GM12878 (cell line): ENCODE measurements at regions not wholly inside any gene's neighbourhood (a gene's known extent, or its start where the extent isn't known, plus 50 kb on each side); places are given as distances from the start of the nearest gene placed in this dataset.

Source experiments
- ATAC-seq: fragments of 200-7000 bp; cut with Tn5 transposase; 3 replicates; pipeline ENCODE4 v1.9.1; 2020; ENCODE audit warnings: mild to moderate bottlenecking, moderate library complexity
- BruUV-seq: library from RNA; stranded (reverse); fragments of 400-500 nt; replicated peaks from 2 replicates; lab custom pipeline; 2021; lab: Mats Ljungman, UMichigan
- CTCF ChIA-PET: fragments of 300-600 bp; sonication (Branson Sonifier 250); formaldehyde crosslinking; extraction: SDS; loops from one replicate; lab custom pipeline; 2021; ENCODE audit warnings: inconsistent platforms; lab: Yijun Ruan, JAX
- POLR2A ChIA-PET: fragments of 350-600 bp; formaldehyde crosslinking; extraction: SDS; loops from one replicate; lab custom pipeline; 2021; ENCODE audit warnings: inconsistent platforms; lab: Charles Lee
- RAD21 ChIA-PET: fragments of 300-600 bp; sonication (Branson Sonifier 250); formaldehyde crosslinking; loops from one replicate; lab custom pipeline; 2023; ENCODE audit warnings: antibody characterized with exemption; ENCODE audit not compliant: unreplicated experiment; lab: Charles Lee
- SMC1A ChIA-PET: fragments of 300-600 bp; sonication (Branson Sonifier 250); formaldehyde crosslinking; loops from one replicate; lab custom pipeline; 2023; ENCODE audit not compliant: unreplicated experiment, uncharacterized antibody; lab: Charles Lee
- DNase-seq: peaks from one replicate; pipeline ENCODE4 v3.0.0-alpha.2; 2011; ENCODE audit warnings: low read depth, low spot score
- FAIRE-seq: peaks from 3 replicates; lab custom pipeline; 2011; peaks lifted over from hg19 to GRCh38; lab: Jason Lieb, UNC
- H2AFZ ChIP-seq: 2 replicates; pipeline ENCODE4 v1.6.0; 2011; ENCODE audit warnings: low read depth, low read length, control low read depth; ENCODE audit not compliant: control insufficient read depth
- H3K27ac ChIP-seq: 2 replicates; pipeline ENCODE4 v1.5.1; 2011; ENCODE audit warnings: control low read depth; ENCODE audit not compliant: control insufficient read depth, insufficient read depth
- H3K27me3 ChIP-seq, 2 experiments: replicated peaks in 1 of 2; 2 replicates each; pipeline versions ENCODE4 v1.6.0 to v1.6.1; 2011; ENCODE audit warnings: low read length in 1 of 2; ENCODE audit not compliant: control insufficient read depth in 2 of 2, insufficient read depth in 2 of 2
- H3K36me3 ChIP-seq, 2 experiments: 2 replicates each; pipeline ENCODE4 v1.5.1; 2011; ENCODE audit warnings: low read length in 1 of 2; ENCODE audit not compliant: control insufficient read depth in 2 of 2, insufficient read depth in 2 of 2
- H3K4me1 ChIP-seq: 2 replicates; pipeline ENCODE4 v1.6.1; 2011; ENCODE audit warnings: mild to moderate bottlenecking, low read length, moderate library complexity, mixed read lengths; ENCODE audit not compliant: control insufficient read depth, insufficient read depth
- H3K4me2 ChIP-seq: 2 replicates; pipeline ENCODE4 v1.6.0; 2011; ENCODE audit warnings: control low read depth; ENCODE audit not compliant: control insufficient read depth, insufficient read depth
- H3K4me3 ChIP-seq: fragments of 200-600 bp; sonication (generic); 2 replicates; pipeline ENCODE4 v1.5.1; 2016
- H3K79me2 ChIP-seq: 2 replicates; pipeline ENCODE4 v1.6.0; 2011; ENCODE audit warnings: low read length; ENCODE audit not compliant: control insufficient read depth, insufficient read depth
- H3K9ac ChIP-seq: 2 replicates; pipeline ENCODE4 v1.8.0; 2011; ENCODE audit warnings: low read length, control low read depth, mixed read lengths; ENCODE audit not compliant: control insufficient read depth, insufficient read depth
- H3K9me3 ChIP-seq: replicated peaks from 3 replicates; pipeline ENCODE4 v1.5.1; 2011; ENCODE audit warnings: mild to moderate bottlenecking, low read length; ENCODE audit not compliant: control insufficient read depth, insufficient read depth
- H4K20me1 ChIP-seq: 2 replicates; pipeline ENCODE4 v1.6.0; 2011; ENCODE audit not compliant: control insufficient read depth, insufficient read depth
- ASH2L ChIP-seq: fragments of 300-600, 200-600 bp; sonication (generic); IDR thresholded peaks from 2 replicates; pipeline ENCODE4 v1.6.1; 2017; ENCODE audit warnings: low read depth, mild to moderate bottlenecking, borderline replicate concordance
- CUX1 ChIP-seq: IDR thresholded peaks from 2 replicates; pipeline ENCODE4 v1.6.1; 2012; ENCODE audit warnings: improper control_type of control experiment, low read depth, low read length; ENCODE audit not compliant: insufficient replicate concordance
- DPF2 ChIP-seq: fragments of 450-650 bp; IDR thresholded peaks from 2 replicates; pipeline ENCODE4 v1.6.1; 2017; ENCODE audit warnings: mild to moderate bottlenecking
- FOXM1 ChIP-seq: IDR thresholded peaks from 2 replicates; pipeline ENCODE4 v1.6.1; 2012; ENCODE audit warnings: low read depth, mild to moderate bottlenecking, inconsistent platforms, low read length, moderate library complexity
- GABPA ChIP-seq: IDR thresholded peaks from 2 replicates; pipeline ENCODE4 v1.6.1; 2014; ENCODE audit warnings: antibody characterized with exemption, low read depth, mild to moderate bottlenecking, inconsistent platforms
- KLF5 ChIP-seq: fragments of 450-650 bp; IDR thresholded peaks from 2 replicates; pipeline ENCODE4 v1.6.1; 2014; ENCODE audit warnings: mild to moderate bottlenecking; ENCODE audit not compliant: partially characterized antibody
- NFIC ChIP-seq: IDR thresholded peaks from 2 replicates; pipeline ENCODE4 v1.6.1; 2012; ENCODE audit warnings: low read depth, mild to moderate bottlenecking, inconsistent platforms, low read length, moderate library complexity
- NR2C2 ChIP-seq: IDR thresholded peaks from 2 replicates; pipeline ENCODE4 v1.6.1; 2011; ENCODE audit warnings: borderline replicate concordance, low read depth; ENCODE audit not compliant: control insufficient read depth, insufficient read length
- PML ChIP-seq: IDR thresholded peaks from 2 replicates; pipeline ENCODE4 v1.6.1; 2012; ENCODE audit warnings: low read length, inconsistent platforms
- RUNX3 ChIP-seq: IDR thresholded peaks from 2 replicates; pipeline ENCODE4 v1.6.1; 2012; ENCODE audit warnings: low read length, inconsistent platforms
- SMARCA5 ChIP-seq: fragments of 450-650 bp; IDR thresholded peaks from 2 replicates; pipeline ENCODE4 v1.6.1; 2017; ENCODE audit warnings: mild to moderate bottlenecking
- SUPT20H ChIP-seq: IDR thresholded peaks from 2 replicates; pipeline ENCODE4 v1.6.1; 2011; ENCODE audit warnings: low read depth, mild to moderate bottlenecking, low read length, moderate library complexity, borderline replicate concordance; ENCODE audit not compliant: control insufficient read depth
- YBX1 ChIP-seq: fragments of 450-650 bp; IDR thresholded peaks from 2 replicates; pipeline ENCODE4 v1.6.1; 2016; ENCODE audit warnings: antibody characterized with exemption
- ZNF207 ChIP-seq: fragments of 450-650 bp; IDR thresholded peaks from 2 replicates; pipeline ENCODE4 v1.6.1; 2014; ENCODE audit warnings: antibody characterized with exemption, mild to moderate bottlenecking, borderline replicate concordance
- WGBS: methylation state at CpG from one replicate; pipeline ENCODE4 v1.1.6; 2016; ENCODE audit warnings: low lambda C conversion rate; ENCODE audit not compliant: insufficient replicate concordance, insufficient coverage; ENCODE audit errors: missing lambda C conversion rate; 5-methylcytosine and 5-hydroxymethylcytosine counted together
- in situ Hi-C: fragments of 300-500 bp; cut with MboI; formaldehyde crosslinking; loops from 9 replicates; pipeline ENCODE4 v1.14.3; 2018; ENCODE audit warnings: mixed read lengths
- intact Hi-C: fragments of 100-400 bp; cut with micrococcal nuclease; formaldehyde crosslinking; loops from one replicate; pipeline ENCODE4 v1.14.2; 2022; ENCODE audit not compliant: unreplicated experiment
- TF ChIP-seq, protein P1 (sequence below): fragments of 450-650 bp; IDR thresholded peaks from 2 replicates; pipeline ENCODE4 v1.6.1; 2018; ENCODE audit warnings: mild to moderate bottlenecking, low read depth, moderate library complexity; ENCODE audit not compliant: partially characterized antibody
- TF ChIP-seq, protein P2 (sequence below): fragments of 450-650 bp; IDR thresholded peaks from 2 replicates; pipeline ENCODE4 v1.6.1; 2014; ENCODE audit warnings: mild to moderate bottlenecking

DNA sequence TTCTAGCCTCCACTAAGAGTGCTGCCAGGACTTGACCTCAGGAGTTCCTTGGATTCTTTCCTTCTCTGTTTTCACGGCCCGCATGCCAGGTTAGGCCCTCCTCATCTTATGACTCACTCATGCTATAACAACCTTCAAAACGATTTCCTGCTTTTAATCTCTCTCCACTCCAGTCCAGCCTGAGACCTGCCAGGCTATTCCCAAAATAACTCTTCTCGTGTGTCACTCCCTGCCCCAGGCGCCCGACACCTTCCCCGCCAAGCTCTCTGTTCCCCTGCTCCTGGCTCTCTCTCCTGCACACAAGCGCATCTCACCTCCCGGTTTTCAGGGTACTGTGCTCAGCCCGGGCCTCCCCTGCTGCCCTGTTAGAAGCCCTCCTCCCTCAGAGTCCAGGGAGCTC is 64.1 kb upstream of the RPS6KA2 start:
- SMC1A ChIA-PET: no interaction called here
- TF ChIP-seq PML (no peak), RUNX3 (no peak), KLF5 (no peak), FOXM1 (no peak), ZNF207 (no peak), SMARCA5 (no peak), CUX1 (no peak), NR2C2 (no peak), NFIC (no peak), YBX1 (no peak), GABPA (no peak), DPF2 (no peak), SUPT20H (no peak), ASH2L (no peak)
- TF ChIP-seq, protein P1, sequence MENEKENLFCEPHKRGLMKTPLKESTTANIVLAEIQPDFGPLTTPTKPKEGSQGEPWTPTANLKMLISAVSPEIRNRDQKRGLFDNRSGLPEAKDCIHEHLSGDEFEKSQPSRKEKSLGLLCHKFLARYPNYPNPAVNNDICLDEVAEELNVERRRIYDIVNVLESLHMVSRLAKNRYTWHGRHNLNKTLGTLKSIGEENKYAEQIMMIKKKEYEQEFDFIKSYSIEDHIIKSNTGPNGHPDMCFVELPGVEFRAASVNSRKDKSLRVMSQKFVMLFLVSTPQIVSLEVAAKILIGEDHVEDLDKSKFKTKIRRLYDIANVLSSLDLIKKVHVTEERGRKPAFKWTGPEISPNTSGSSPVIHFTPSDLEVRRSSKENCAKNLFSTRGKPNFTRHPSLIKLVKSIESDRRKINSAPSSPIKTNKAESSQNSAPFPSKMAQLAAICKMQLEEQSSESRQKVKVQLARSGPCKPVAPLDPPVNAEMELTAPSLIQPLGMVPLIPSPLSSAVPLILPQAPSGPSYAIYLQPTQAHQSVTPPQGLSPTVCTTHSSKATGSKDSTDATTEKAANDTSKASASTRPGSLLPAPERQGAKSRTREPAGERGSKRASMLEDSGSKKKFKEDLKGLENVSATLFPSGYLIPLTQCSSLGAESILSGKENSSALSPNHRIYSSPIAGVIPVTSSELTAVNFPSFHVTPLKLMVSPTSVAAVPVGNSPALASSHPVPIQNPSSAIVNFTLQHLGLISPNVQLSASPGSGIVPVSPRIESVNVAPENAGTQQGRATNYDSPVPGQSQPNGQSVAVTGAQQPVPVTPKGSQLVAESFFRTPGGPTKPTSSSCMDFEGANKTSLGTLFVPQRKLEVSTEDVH: no peak
- TF ChIP-seq, protein P2, sequence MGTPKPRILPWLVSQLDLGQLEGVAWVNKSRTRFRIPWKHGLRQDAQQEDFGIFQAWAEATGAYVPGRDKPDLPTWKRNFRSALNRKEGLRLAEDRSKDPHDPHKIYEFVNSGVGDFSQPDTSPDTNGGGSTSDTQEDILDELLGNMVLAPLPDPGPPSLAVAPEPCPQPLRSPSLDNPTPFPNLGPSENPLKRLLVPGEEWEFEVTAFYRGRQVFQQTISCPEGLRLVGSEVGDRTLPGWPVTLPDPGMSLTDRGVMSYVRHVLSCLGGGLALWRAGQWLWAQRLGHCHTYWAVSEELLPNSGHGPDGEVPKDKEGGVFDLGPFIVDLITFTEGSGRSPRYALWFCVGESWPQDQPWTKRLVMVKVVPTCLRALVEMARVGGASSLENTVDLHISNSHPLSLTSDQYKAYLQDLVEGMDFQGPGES: no peak
- DNase-seq (no peak), FAIRE-seq (no peak), ATAC-seq (no peak)
- no TSS peak for BruUV-seq
- H3K79me2 ChIP-seq: no peaks in the 10 kb centered on the region
- H2AFZ ChIP-seq: no peak overlapping the region
- H3K9me3 ChIP-seq: no peaks in the 10 kb centered on the region
- WGBS: 56% methylated on average over 10 of the region's 10 CpGs
- intact Hi-C loops: no loop called here
- H3K4me3 ChIP-seq: no peak overlapping the region
- no peaks in the 10 kb centered on the region for H4K20me1 ChIP-seq
- POLR2A ChIA-PET: no interaction called here
- in situ Hi-C loops: no loop called here
- H3K27me3 ChIP-seq: peaks cover 0 to 5% of the 10 kb centered on the region in 2 experiments; a peak in 2 of 4 replicates
- H3K4me1 ChIP-seq: no peaks in the 10 kb centered on the region
- RAD21 ChIA-PET: no interaction called here
- CTCF ChIA-PET: no interaction called here
- H3K36me3 ChIP-seq: no peaks in the 10 kb centered on the region
- no peak overlapping the region for H3K9ac ChIP-seq
- no peak overlapping the region for H3K4me2 ChIP-seq
- no peak overlapping the region for H3K27ac ChIP-seq
